GM06990 (cell line): ENCODE measurements at regions not wholly inside any gene's neighbourhood (a gene's known extent, or its start where the extent isn't known, plus 50 kb on each side); places are given as distances from the start of the nearest gene placed in this dataset.
A peak's percentile ranks its signal among the peaks of the same experiment; 100 is the strongest.

Source experiments
- DNase-seq: peaks from one replicate; pipeline ENCODE4 v3.0.0-alpha.2; 2011; ENCODE audit not compliant: insufficient read length; ENCODE audit errors: extremely low read depth
- H3K27me3 ChIP-seq: replicated peaks from 2 replicates; pipeline ENCODE4 v1.6.0; 2011; ENCODE audit warnings: low read length; ENCODE audit not compliant: control insufficient read depth, insufficient read depth
- H3K36me3 ChIP-seq: 2 replicates; pipeline ENCODE4 v1.5.1; 2011; ENCODE audit warnings: low read length; ENCODE audit not compliant: control insufficient read depth, insufficient read depth
- H3K4me3 ChIP-seq: replicated peaks from 2 replicates; pipeline ENCODE4 v1.5.1; 2011; ENCODE audit warnings: low read depth, mild to moderate bottlenecking, control low read depth, low read length
- TF ChIP-seq, protein P1 (sequence below): IDR thresholded peaks from 2 replicates; pipeline ENCODE4 v1.5.1; 2011; ENCODE audit warnings: low read length, control low read depth, mild to moderate bottlenecking, inconsistent platforms; ENCODE audit not compliant: insufficient read depth, poor library complexity, severe bottlenecking

DNA sequence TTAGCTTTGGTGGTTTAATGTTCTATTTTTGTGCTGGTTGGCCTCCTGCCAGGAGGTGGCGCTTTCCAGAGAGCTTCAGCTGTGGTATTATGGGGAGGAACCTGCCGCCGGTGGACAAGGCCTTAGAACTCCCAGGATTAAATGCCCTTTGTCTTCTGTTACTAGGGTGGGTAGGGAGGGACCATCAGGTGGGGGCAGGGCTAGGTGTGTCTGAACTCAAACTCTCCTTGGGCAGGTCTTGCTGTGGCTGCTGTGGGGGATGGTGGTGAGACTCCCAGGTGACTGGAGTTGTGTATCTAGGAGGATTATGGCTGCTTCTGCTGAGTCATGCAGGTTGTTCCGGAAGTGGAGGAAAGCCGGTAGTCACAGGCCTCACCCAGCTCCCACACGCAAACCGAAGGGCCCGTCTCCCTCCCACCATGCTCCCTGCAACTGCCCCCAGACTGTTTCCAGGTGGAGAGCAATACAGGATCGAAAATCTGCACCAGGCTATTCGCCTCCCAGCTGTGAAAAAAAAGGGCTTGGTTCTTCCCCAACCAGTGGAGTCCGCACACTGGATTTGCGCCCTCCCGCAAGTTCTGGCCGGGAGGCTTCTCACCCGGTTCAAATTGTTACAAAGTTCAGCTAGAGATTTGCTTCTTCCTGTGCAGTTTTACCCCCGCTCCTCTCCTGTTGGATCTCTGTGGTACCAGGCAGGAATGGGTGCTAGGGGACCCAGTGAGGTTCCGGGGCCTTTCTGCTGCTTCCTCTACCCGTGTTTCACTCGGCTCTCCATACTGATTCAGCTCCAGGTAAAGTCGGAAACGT is 220.5 kb downstream of the CENPF start:
- DNase-seq = no peak
- TF ChIP-seq, protein P1, sequence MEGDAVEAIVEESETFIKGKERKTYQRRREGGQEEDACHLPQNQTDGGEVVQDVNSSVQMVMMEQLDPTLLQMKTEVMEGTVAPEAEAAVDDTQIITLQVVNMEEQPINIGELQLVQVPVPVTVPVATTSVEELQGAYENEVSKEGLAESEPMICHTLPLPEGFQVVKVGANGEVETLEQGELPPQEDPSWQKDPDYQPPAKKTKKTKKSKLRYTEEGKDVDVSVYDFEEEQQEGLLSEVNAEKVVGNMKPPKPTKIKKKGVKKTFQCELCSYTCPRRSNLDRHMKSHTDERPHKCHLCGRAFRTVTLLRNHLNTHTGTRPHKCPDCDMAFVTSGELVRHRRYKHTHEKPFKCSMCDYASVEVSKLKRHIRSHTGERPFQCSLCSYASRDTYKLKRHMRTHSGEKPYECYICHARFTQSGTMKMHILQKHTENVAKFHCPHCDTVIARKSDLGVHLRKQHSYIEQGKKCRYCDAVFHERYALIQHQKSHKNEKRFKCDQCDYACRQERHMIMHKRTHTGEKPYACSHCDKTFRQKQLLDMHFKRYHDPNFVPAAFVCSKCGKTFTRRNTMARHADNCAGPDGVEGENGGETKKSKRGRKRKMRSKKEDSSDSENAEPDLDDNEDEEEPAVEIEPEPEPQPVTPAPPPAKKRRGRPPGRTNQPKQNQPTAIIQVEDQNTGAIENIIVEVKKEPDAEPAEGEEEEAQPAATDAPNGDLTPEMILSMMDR = peak; percentile 39

DNA sequence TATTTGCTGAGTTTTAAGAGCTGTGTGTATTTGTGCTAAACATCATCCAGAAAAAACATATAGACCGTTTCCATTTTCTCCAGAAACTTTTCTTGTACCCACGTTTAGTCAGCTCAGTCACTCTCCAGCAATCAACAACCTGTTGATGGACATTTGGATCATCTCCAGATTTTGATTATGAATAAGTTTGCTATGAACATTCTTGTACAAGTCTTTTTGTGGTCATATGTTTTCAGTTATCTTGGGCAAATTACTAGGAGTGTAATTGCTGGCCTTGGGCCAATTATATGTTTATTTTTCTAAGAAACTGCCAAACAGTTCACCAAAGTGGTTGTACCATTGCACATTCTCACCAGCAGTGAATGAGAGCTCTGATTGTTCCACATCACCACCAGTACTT is 221.8 kb downstream of the CENPF start:
- no peak for DNase-seq
- Histone ChIP-seq H3K27me3 (no peaks in the 10 kb centered on the region), H3K4me3 (no peak overlapping the region), H3K36me3 (no peaks in the 10 kb centered on the region)
- TF ChIP-seq, protein P1 = no peak

More for the DNA sequence above, 220.5 kb downstream of the CENPF start:
- Histone ChIP-seq H3K27me3 (no peaks in the 10 kb centered on the region), H3K36me3 (no peaks in the 10 kb centered on the region), H3K4me3 (no peak overlapping the region)

DNA sequence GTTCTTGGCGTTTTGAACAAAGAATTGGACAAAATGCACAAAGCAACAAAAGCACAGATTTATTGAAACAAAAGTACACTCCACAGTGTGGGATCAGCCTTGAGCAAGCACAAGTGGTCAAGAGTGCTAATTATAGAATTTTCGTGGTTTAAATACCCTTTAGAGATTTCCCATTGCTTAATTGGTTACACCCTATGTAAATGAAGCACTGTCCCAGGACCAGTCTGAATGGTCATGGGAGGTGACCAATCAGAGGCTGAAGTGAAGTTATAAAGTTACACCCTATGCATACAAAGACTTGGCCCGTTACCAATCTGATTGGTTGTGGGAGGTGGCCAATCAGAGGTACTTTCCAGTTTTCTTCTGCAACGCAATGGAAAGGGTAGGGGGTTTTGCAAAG is 223.6 kb downstream of the CENPF start:
- no peak for DNase-seq
- H3K4me3 ChIP-seq = no peak overlapping the region
- H3K36me3 ChIP-seq = no peaks in the 10 kb centered on the region
- H3K27me3 ChIP-seq = no peaks in the 10 kb centered on the region
- TF ChIP-seq, protein P1 = no peak

DNA sequence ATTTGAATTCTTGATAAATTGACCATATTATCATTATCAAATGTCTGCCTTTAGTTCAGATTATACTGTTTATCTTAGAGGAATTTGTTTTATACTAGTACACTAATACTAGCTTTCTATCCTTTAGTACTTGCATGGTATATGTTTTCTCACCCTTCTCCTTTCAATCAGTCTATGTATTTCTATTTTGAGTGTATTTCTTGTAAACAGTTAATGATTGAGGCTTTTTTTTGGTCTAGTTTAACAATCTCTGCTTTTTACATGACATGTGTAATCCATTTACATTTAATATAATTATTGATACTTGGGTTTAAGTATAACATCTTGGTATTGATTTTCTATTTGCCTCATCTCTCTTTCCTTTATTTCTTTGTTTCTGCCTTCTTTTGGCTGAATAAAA is 224.9 kb downstream of the CENPF start:
- Histone ChIP-seq H3K4me3 (no peak overlapping the region), H3K36me3 (no peaks in the 10 kb centered on the region), H3K27me3 (no peaks in the 10 kb centered on the region)
- no peak for DNase-seq
- TF ChIP-seq, protein P1 = no peak

DNA sequence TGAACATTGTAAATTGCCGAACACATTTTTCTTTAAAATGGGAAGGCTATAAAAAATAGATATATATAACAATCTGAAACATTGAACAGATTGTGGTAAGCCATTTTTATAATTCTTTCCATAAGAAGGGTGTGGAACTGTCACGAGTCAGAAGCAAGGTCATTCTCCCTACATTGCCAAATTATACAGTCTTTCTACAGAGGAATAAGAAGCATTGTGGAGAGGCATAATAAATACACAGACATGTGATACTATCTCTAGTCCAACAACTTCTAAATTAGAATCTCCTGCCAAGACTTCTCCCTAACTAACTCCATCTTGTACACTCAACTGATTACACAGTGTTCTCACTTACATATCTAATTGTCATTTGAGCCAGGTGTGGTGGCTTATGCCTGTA is 227.9 kb downstream of the CENPF start:
- H3K36me3 ChIP-seq = no peaks in the 10 kb centered on the region
- no peaks in the 10 kb centered on the region for H3K27me3 ChIP-seq
- TF ChIP-seq, protein P1 = no peak
- H3K4me3 ChIP-seq = no peak overlapping the region
- DNase-seq = no peak

DNA sequence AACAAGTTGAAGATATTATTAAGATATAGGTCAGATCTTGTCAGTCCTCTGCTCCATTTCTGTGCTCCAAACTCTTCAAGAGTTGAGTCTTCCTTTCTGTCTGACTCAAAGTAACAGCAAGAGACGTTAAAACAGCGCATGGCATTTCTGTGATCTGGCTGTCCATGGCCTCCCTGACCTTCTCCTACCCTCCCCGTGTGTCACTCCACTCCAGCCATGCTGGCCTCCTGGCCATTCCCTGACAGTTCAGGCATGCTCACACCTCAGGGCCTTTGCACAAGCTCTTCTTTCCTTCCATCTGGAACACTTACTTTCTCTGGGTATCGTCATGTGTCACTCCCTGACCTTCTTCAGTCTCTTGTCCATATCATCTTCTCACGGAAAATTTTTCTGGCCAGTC is 229.0 kb downstream of the CENPF start:
- TF ChIP-seq, protein P1 = no peak
- DNase-seq = no peak
- Histone ChIP-seq H3K36me3 (no peaks in the 10 kb centered on the region), H3K4me3 (no peak overlapping the region), H3K27me3 (no peaks in the 10 kb centered on the region)
